NT2/D1 (cell line): ENCODE measurements at regions not wholly inside any gene's neighbourhood (a gene's known extent, or its start where the extent isn't known, plus 50 kb on each side); places are given as distances from the start of the nearest gene placed in this dataset.

Source experiments
- SUZ12 ChIP-seq: IDR thresholded peaks from 2 replicates; pipeline ENCODE4 v1.6.1; 2011; ENCODE audit not compliant: insufficient read length, insufficient read depth; ENCODE audit errors: extremely low read depth
- YY1 ChIP-seq: IDR thresholded peaks from 2 replicates; pipeline ENCODE4 v1.6.1; 2011; ENCODE audit not compliant: insufficient read length, insufficient read depth
- ZNF274 ChIP-seq: IDR thresholded peaks from 2 replicates; pipeline ENCODE4 v1.6.1; 2011; ENCODE audit warnings: mild to moderate bottlenecking, low read depth, low read length

DNA sequence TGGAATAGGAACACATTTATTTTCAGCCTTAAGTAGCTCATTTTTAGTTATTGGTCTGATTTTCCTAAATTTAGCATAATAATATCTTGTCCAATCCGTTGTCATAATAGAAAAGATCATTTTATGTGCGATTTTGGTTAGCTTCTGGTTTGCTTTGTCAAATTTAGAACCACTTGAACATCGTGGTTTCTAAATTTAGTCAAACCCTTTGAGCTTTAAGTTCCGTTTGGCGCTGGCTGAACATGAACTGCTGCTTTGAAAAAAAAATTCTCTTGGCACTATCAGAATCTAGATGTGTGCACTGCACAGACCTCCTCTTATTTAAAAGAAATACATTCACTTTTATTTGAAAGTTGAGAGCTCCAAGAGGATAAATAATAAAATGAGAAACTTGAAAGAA, 370.6 kb downstream of the PTPRC start:
- TF ChIP-seq YY1 = no peak
- no peak for TF ChIP-seq ZNF274
- TF ChIP-seq SUZ12 = no peak
